ENCODE measurements at regions not wholly inside any gene's neighbourhood (a gene's known extent, or its start where the extent isn't known, plus 50 kb on each side); places are given as distances from the start of the nearest gene placed in this dataset.
"Not testable (repeated sequence)": the region's sequence is repeated elsewhere in the genome, so short reads cannot be mapped to it uniquely, and the experiment has no call there.

DNA sequence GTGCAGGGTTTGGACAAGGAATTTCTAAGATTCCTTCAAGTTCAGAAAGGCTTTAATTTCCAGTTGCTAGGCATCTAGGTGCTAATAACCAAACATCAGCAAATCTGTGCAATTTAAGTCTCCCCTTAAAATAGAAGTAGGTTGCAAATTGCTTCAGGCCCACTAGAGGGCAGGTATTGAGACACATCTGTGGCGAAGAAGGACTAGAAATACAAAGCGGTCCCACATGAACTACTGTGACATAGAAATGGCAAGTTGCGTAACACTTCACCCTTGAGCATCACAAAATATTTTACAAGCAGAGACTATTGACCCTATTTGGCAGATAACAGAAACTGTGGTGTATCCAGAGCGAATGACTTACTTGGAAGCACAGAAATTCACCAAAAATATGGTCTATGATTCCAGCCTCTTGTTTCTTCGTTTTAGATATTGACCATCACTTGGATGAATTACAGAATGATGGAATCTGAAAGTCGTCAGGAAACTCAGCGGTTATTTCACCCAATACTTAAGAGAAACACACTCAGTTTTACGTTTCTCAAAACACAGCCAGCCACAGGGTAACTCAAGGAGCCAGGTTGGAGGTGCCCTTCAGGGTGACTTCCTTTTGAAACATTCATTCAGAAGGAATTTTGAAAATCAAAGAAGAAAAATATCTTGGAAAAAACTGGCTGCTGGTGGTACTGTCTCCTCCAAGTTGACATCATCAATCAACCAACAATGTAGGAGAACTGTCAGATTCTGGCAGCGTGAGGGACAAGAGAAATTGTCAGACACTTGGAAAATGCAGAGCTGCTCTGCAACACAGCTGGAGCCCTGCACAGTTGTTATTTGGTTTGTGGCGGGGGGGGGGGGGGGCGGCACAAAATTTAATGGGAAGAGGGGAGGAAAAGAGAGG lies 256.3 kb upstream of the MINDY3 start:
- no peak for DNase-seq (ENCODE audit: low spot score)

GRCh38 chr10:16117305-16117695 lies 257.0 kb upstream of the MINDY3 start:
- no peak for DNase-seq (ENCODE audit: low spot score)

DNA sequence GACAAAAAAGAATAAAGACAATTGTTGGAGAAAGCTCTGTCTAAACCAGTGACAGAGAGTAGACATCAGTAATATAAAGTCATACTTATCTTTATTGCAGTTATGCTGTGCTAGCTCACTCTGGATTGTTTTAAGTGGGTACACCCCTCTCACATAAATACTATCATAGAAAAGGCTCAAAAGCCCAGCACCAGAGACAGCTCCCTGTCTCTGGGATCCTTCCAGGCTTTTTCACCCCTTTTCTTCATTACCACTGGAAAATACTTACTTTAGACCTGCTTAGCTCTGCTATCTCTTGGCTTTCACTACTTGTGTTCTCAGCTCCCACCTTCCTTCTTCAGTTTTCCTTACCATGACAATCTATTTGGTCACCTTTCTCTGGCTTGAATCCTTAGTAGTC lies 259.1 kb upstream of the MINDY3 start:
- no peak for DNase-seq (ENCODE audit: low spot score)

DNA sequence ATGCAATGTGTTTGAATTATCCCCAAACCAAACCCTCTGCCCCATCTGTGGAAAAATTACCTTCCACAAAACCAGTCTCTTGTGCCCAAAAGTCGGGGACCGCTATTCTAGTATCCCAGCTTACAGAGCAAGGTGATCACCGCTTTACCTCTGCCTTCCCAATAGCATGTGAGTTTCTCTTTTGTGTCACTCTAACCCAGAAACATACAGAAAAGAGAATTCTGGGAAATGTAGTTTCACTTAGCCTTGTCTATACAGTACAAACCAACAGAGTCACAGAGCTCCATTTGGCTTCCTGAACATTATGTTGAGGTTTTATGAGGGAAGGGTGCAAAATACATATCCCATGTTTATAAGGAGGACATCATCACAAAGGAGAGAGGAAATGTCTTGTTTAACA lies 260.3 kb upstream of the MINDY3 start:
- DNase-seq (ENCODE audit: low spot score) = no peak

DNA sequence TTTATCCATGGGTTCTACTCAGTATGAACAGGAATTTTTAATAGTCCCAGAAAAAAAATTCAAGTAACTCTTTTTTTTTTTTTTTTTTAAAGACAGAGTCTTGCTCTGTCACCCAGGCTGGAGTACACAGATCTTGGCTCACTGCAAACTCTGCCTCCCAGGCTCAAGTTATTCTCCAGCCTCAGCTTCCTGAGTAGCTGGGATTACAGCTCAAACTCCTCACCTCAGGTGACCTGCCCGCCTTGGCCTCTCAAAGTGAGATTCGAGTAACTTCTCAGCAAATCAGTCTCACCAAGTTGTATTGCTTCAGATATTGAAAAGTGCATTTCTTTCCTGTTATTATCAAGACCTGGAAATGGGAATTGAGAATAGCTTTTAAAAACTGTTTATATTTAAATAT lies 281.2 kb upstream of the MINDY3 start:
- DNase-seq (ENCODE audit: low spot score) = no peak

DNA sequence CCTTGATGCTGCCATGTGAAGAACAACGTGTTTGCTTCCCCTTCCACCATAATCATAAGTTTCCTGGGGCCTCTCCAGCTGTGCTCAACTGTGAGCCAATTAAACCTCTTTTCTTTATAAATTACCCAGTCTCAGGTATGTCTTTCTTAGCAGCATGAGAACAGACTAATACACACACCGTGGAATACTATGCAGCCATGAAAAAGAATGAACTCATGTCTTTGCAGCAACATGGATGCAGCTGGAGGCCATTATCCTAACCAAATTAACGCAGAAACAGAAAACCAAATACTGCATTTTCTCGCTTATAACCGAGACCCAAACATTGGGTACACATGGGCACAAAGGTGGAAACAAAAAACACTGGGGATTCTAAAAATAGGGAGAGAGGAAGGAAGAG lies 286.7 kb upstream of the MINDY3 start:
- DNase-seq (ENCODE audit: low spot score) = no peak

DNA sequence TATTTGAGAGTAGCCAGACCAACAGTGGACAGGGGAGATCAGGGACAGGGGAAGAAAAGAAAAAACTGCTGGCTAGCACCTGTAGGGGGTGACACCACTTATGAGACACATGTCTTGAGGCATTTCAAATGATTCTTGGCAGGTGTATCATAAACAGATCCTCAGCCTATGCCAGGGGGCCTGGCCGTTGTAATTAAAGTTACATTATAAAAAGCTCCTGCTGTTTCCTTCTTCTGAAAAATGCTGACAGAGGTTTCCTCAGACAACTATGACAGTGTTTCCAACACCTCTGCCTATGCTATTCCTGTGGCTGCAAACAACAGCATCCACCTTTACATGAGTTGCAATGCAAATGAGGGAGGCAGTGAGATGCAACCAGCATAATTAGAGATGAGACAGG lies 281.0 kb upstream of the PTER start:
- DNase-seq (ENCODE audit: low spot score) = no peak

DNA sequence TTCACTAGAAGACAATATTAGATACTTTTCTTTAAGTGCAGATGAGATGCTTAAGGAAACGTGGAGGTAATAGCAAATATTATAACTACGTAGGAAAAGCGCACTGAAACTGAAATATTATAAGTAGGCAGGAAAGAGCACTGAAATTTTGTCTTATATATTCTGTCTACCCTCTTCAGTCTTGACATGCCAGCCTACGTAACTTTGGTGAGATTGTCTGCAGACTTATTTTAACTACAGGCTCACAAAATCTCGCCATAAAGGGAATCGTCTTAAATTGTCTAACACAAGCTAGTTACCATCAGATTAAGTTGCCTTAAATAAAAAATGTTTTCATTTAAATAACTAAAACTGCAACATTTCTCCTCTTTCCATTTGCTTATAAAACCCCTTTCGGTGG lies 280.1 kb upstream of the PTER start:
- DNase-seq (ENCODE audit: low spot score) = no peak

GRCh38 chr10:16165067-16165466 lies 271.7 kb upstream of the PTER start:
- not testable (repeated sequence) for DNase-seq (ENCODE audit: low spot score)

DNA sequence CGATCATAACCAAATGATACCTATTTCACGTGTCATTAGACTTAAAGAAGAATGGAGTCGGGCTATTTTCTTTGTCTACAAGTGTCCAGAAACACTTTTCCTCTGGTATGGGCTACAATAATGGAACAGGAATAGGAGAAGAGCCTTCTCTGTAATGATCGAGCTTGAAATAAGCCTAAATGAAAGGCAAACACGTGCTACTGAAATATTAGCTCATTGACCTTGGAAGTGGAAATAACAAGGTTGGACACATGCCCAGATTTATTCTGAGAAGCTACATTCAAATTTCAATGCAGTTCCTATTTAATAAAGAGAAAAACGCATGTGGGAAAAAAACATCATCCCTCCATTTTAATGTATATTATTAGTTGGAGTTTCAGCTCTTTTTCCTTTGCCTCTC lies 254.7 kb upstream of the PTER start:
- DNase-seq (ENCODE audit: low spot score) = no peak

- DNase-seq (ENCODE audit: low spot score) = no peak
Measured at GRCh38 chr10:16182688-16183087, 254.1 kb upstream of the PTER start.

GRCh38 chr10:16184096-16184597 lies 252.7 kb upstream of the PTER start:
- DNase-seq (ENCODE audit: low spot score) = no peak

- DNase-seq (ENCODE audit: low spot score) = no peak
Measured at GRCh38 chr10:16184906-16185305, 251.9 kb upstream of the PTER start.

GRCh38 chr10:16186564-16186963 lies 250.2 kb upstream of the PTER start:
- DNase-seq (ENCODE audit: low spot score) = no peak

GRCh38 chr10:16187161-16187560 lies 249.6 kb upstream of the PTER start:
- DNase-seq (ENCODE audit: low spot score) = no peak

- no peak for DNase-seq (ENCODE audit: low spot score)
Measured at GRCh38 chr10:16192337-16192736, 244.5 kb upstream of the PTER start.

DNA sequence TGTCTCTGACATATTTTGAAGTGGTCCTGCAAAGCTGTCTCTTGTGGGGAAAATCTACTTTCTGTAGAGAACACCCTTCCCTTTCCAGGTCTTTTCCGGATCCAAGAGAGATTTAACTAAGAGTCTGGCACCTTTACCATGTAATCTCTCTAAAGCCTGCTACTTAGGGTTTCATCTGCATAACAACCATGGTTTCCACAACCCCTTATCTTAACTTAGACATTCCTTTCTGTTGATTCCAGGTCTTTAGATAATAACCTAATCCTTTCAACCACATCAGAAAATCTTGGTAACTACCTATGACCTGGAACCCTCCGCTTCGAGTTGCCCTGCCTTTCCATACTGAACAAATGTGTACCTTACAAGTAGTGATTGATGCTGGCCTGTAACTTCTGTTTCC lies 243.6 kb upstream of the PTER start:
- no peak for DNase-seq (ENCODE audit: low spot score)

DNA sequence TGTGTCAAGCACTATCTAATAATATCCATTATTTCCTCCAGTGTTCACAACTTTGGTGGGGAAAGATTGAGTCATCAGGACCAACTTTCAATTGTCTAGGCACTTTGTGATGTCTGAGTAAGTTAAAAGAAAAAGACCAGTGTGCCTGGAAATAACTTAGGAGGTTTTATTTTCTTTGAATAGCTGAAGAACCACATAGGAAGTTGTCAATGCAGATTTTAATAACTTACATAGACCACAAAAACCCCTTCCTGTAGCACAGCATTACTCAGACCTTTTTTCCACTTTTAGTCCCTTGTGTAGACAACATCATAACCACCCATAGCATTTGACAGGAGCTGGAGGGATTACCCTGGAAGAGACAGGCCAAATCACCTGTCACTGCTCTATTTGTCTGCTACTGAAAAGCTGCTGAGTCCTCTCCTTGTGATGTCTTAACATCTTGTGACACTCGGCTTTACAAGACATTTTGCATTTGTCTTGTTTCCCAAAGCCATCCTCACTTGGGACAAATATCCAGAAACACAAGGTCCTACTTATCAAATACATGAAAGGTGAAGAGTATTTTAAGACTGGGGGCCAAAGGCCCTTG lies 241.5 kb upstream of the PTER start:
- DNase-seq (ENCODE audit: low spot score) = peak; percentile 4

- no peak for DNase-seq (ENCODE audit: low spot score)
Measured at GRCh38 chr10:16195894-16196293, 240.9 kb upstream of the PTER start.

DNA sequence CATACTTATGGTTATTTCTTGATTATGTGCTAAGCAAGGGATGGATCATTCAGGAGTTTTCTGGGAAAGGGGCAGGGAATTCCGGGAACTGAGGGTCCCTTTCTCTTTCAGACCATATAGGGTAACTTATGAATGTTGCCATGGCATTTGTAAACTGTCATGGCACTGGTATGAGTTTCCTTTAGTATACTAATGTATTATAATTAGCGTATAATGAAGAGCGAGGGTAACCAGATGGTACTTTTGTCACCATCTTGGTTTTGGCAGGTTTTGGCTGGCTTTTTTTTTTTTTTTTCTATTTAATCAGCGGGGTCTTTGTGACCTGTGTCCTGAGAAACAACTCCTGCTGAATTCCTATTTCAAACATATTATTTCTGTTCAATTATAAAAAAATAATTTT lies 237.6 kb upstream of the PTER start:
- no peak for DNase-seq (ENCODE audit: low spot score)

- not testable (repeated sequence) for DNase-seq (ENCODE audit: low spot score)
Measured at GRCh38 chr10:16223618-16224017, 213.2 kb upstream of the PTER start.

GRCh38 chr10:16227674-16228073 lies 209.1 kb upstream of the PTER start:
- no peak for DNase-seq (ENCODE audit: low spot score)

DNA sequence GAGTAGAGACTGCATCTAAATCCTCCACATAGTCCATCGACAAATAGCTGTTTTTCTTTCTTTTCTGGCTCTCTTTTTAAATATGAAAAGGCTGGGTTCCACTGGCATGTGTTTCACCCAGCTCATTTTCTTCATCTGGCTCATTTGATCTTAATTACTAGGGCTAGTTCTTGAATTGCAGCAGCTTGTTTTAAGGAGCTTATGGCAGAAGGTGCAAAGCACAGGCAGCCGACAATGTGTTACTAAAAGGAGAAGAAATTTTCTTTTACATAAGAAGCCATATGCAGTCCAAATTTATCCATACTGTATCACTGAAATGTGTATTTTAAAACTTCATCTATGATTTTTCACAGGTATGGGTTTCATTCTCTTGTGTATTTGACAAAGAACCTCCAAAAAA lies 205.6 kb upstream of the PTER start:
- DNase-seq (ENCODE audit: low spot score) = no peak
